ENCODE measurements at regions not wholly inside any gene's neighbourhood (a gene's known extent, or its start where the extent isn't known, plus 50 kb on each side); places are given as distances from the start of the nearest gene placed in this dataset.

GRCh38 chr5:67957374-67957773 is 258.2 kb upstream of the PIK3R1 start:
- DNase-seq (ENCODE audit: low read depth, low spot score) (no peak), ATAC-seq (no peak), FAIRE-seq (no peak)
- intact Hi-C loops (cut with micrococcal nuclease; ENCODE audit: unreplicated experiment) (no loop called here), in situ Hi-C loops (cut with MboI) (no loop called here)
- H3K4me2 ChIP-seq (ENCODE audit: control insufficient read depth, insufficient read depth) = no peak overlapping the region
- CTCF ChIA-PET = no interaction called here
- TF ChIP-seq CBX5 (IDR thresholded peaks at IDR 0.05; ENCODE audit: low read depth) = no peak
- no peak for TF ChIP-seq CBFB (IDR thresholded peaks at IDR 0.05; ENCODE audit: low read depth)
- no peak for TF ChIP-seq KDM1A (IDR thresholded peaks at IDR 0.05; ENCODE audit: borderline replicate concordance)
- TF ChIP-seq NR2C1 (IDR thresholded peaks at IDR 0.05) = no peak
- TF ChIP-seq BRCA1 (IDR thresholded peaks at IDR 0.05; ENCODE audit: low read depth, low read length) = no peak
- no peak for TF ChIP-seq RELB (IDR thresholded peaks at IDR 0.05; ENCODE audit: low read depth)
- no peak for TF ChIP-seq IKZF1 (conservative IDR thresholded peaks at IDR 0.05)
- TF ChIP-seq STAT3 (IDR thresholded peaks at IDR 0.05; ENCODE audit: low read depth, low read length) = no peak
- TF ChIP-seq HCFC1 (IDR thresholded peaks at IDR 0.05; ENCODE audit: low read length) = no peak
- POLR2A ChIA-PET = no interaction called here
- H3K9me3 ChIP-seq (replicated peaks; ENCODE audit: control insufficient read depth, insufficient read depth, low read length) = no peaks in the 10 kb centered on the region
- no peak overlapping the region for H3K27ac ChIP-seq (ENCODE audit: control insufficient read depth, insufficient read depth)
- no peaks in the 10 kb centered on the region for H3K4me1 ChIP-seq (ENCODE audit: control insufficient read depth, insufficient read depth, low read length)
- H3K4me3 ChIP-seq = no peak overlapping the region
- 34% methylated on average over 6 of the region's 6 CpGs for WGBS (ENCODE audit: insufficient coverage, insufficient replicate concordance, low lambda C conversion rate, missing lambda C conversion rate)
- RAD21 ChIA-PET (ENCODE audit: unreplicated experiment) = no interaction called here
- BruUV-seq (replicated peaks) = no TSS peak
- H3K36me3 ChIP-seq (ENCODE audit: control insufficient read depth in 2 of 2, insufficient read depth in 2 of 2, low read length in 1 of 2) = no peaks in the 10 kb centered on the region
- no peaks in the 10 kb centered on the region for H3K79me2 ChIP-seq (ENCODE audit: control insufficient read depth, insufficient read depth, low read length)
- SMC1A ChIA-PET (ENCODE audit: uncharacterized antibody, unreplicated experiment) = interaction anchor here (0.8 to 2.4 kb wide), 2 partner anchors 296 to 890 kb away, joined by 3 to 5 read pairs; no protein-coding TSS in a partner anchor
- H4K20me1 ChIP-seq (ENCODE audit: control insufficient read depth, insufficient read depth) = no peaks in the 10 kb centered on the region
- H3K27me3 ChIP-seq (replicated peaks in 1 of 2; ENCODE audit: control insufficient read depth in 2 of 2, insufficient read depth in 2 of 2, low read length in 1 of 2) = no peaks in the 10 kb centered on the region
- H2AFZ ChIP-seq (ENCODE audit: control insufficient read depth, low read depth, low read length) = no peak overlapping the region
- H3K9ac ChIP-seq (ENCODE audit: control insufficient read depth, insufficient read depth, low read length) = no peak overlapping the region
